HCT116 (cell line): ENCODE measurements at regions not wholly inside any gene's neighbourhood (a gene's known extent, or its start where the extent isn't known, plus 50 kb on each side); places are given as distances from the start of the nearest gene placed in this dataset.

Source experiments
- ATAC-seq: fragments of 200-7000 bp; cut with Tn5 transposase; 2 replicates; pipeline ENCODE4 v1.9.1; 2020; ENCODE audit warnings: mild to moderate bottlenecking, moderate library complexity
- BruUV-seq: library from RNA; stranded (reverse); fragments of 400-500 nt; replicated peaks from 2 replicates; lab custom pipeline; 2021; lab: Mats Ljungman, UMichigan
- CTCF ChIA-PET: fragments of 300-600 bp; sonication (Branson Sonifier 250); formaldehyde crosslinking; loops from one replicate; lab custom pipeline; 2021; ENCODE audit warnings: antibody characterized with exemption; lab: Charles Lee
- POLR2A ChIA-PET: fragments of 300-600, 350-600 bp; sonication (Branson Sonifier 250); formaldehyde crosslinking; loops from one replicate; lab custom pipeline; 2021; ENCODE audit warnings: antibody characterized with exemption; lab: Charles Lee
- RAD21 ChIA-PET, 2 experiments: fragments of 300-600 bp; sonication (Branson Sonifier 250); formaldehyde crosslinking; loops; one replicate each; lab custom pipeline; 2023; ENCODE audit warnings: low total read pairs in 2 of 2; ENCODE audit not compliant: uncharacterized antibody in 2 of 2, unreplicated experiment in 2 of 2, low non-redundant PET in 1 of 2; lab: Charles Lee
- DNase-seq: peaks from one replicate; pipeline ENCODE4 v3.0.0-alpha.2; 2010; ENCODE audit warnings: low read depth, low spot score
- H2AFZ ChIP-seq: fragments of 200-600 bp; shearing (Covaris generic), sonication (generic); 2 replicates; pipeline ENCODE4 v1.6.1; 2017; ENCODE audit warnings: low read depth, mixed run types, mixed read lengths, antibody characterized with exemption, low read length; ENCODE audit not compliant: poor library complexity, severe bottlenecking
- H3K27ac ChIP-seq: 2 replicates; pipeline ENCODE4 v1.5.1; 2012; ENCODE audit warnings: low read depth, low read length
- H3K27me3 ChIP-seq: fragments of 200-600 bp; sonication (generic); 2 replicates; pipeline ENCODE4 v1.6.1; 2016; ENCODE audit warnings: mixed run types, low read length, mixed read lengths; ENCODE audit not compliant: insufficient read depth
- H3K36me3 ChIP-seq, 2 experiments: fragments of 200-500 bp in 1 of 2; fragments of 200-600 bp in 1 of 2; sonication (Bioruptor generic) in 1 of 2; sonication (generic) in 1 of 2; 2 replicates each; pipeline versions ENCODE4 v1.5.1 to v1.6.1; 2014 to 2016; ENCODE audit warnings: low read length in 2 of 2, inconsistent platforms in 1 of 2, mixed read lengths in 1 of 2, mixed run types in 1 of 2; ENCODE audit not compliant: insufficient read depth in 2 of 2, control insufficient read depth in 1 of 2
- H3K4me1 ChIP-seq, 2 experiments: fragments of 200-600 bp in 1 of 2; sonication (generic) in 1 of 2; 2 replicates each; pipeline versions ENCODE4 v1.5.1 to v1.6.1; 2012 to 2017; ENCODE audit warnings: low read length in 2 of 2, inconsistent platforms in 1 of 2, mild to moderate bottlenecking in 1 of 2, mixed read lengths in 1 of 2, mixed run types in 1 of 2, moderate library complexity in 1 of 2; ENCODE audit not compliant: insufficient read depth in 2 of 2, control insufficient read depth in 1 of 2
- H3K4me2 ChIP-seq: fragments of 200-600 bp; sonication (generic); 2 replicates; pipeline ENCODE4 v1.6.1; 2017; ENCODE audit warnings: mixed run types, low read length, mixed read lengths
- H3K4me3 ChIP-seq, 2 experiments: fragments of 200-600 bp in 1 of 2; sonication (generic) in 1 of 2; replicated peaks in 1 of 2; 2 replicates each; pipeline ENCODE4 v1.5.1; 2011 to 2016; ENCODE audit warnings: low read length in 2 of 2, control low read depth in 1 of 2, low read depth in 1 of 2, mild to moderate bottlenecking in 1 of 2, mixed read lengths in 1 of 2, mixed run types in 1 of 2
- H3K79me2 ChIP-seq: fragments of 200-600 bp; sonication (generic); 2 replicates; pipeline ENCODE4 v1.6.1; 2017; ENCODE audit warnings: mild to moderate bottlenecking, mixed run types, low read length, moderate library complexity, mixed read lengths; ENCODE audit not compliant: insufficient read depth
- H3K9ac ChIP-seq: fragments of 200-600 bp; sonication (generic); 2 replicates; pipeline ENCODE4 v1.6.1; 2016; ENCODE audit warnings: low read length, mixed read lengths
- H3K9me2 ChIP-seq: fragments of 200-600 bp; sonication (generic), shearing (Covaris generic); 2 replicates; pipeline ENCODE4 v1.6.1; 2017; ENCODE audit warnings: mixed run types, mild to moderate bottlenecking, moderate library complexity; ENCODE audit not compliant: insufficient read depth
- H3K9me3 ChIP-seq, 2 experiments: fragments of 200-500 bp in 1 of 2; fragments of 200-600 bp in 1 of 2; sonication (Bioruptor generic) in 1 of 2; sonication (generic) in 1 of 2; 2 replicates each; pipeline ENCODE4 v1.6.1; 2014 to 2017; ENCODE audit warnings: low read length in 2 of 2, mixed read lengths in 2 of 2, inconsistent platforms in 1 of 2, low read depth in 1 of 2, mild to moderate bottlenecking in 1 of 2, mixed run types in 1 of 2, moderate library complexity in 1 of 2; ENCODE audit not compliant: control insufficient read depth in 1 of 2, insufficient read depth in 1 of 2
- H4K20me1 ChIP-seq: fragments of 200-600 bp; sonication (generic), shearing (Covaris generic); 2 replicates; pipeline ENCODE4 v1.6.1; 2017; ENCODE audit warnings: mixed run types, mild to moderate bottlenecking, moderate library complexity; ENCODE audit not compliant: insufficient read depth
- ATF3 ChIP-seq: IDR thresholded peaks from 2 replicates; pipeline ENCODE4 v1.6.1; 2012
- CEBPB ChIP-seq: IDR thresholded peaks from 2 replicates; pipeline ENCODE4 v1.6.1; 2012; ENCODE audit warnings: low read depth
- CTCF ChIP-seq, 3 experiments: fragments of 200-600 bp in 1 of 3; sonication (generic) in 1 of 3; IDR thresholded peaks in 2 of 3; conservative IDR thresholded peaks in 1 of 3; 2 replicates each; pipeline ENCODE4 v1.5.1; 2012 to 2017; ENCODE audit warnings: low read depth in 2 of 3, low read length in 2 of 3, antibody characterized with exemption in 1 of 3, borderline replicate concordance in 1 of 3, control low read depth in 1 of 3, mild to moderate bottlenecking in 1 of 3, mixed read lengths in 1 of 3, mixed run types in 1 of 3, moderate library complexity in 1 of 3; ENCODE audit not compliant: insufficient read depth in 1 of 3
- ELF1 ChIP-seq: IDR thresholded peaks from 2 replicates; pipeline ENCODE4 v1.6.1; 2012; ENCODE audit warnings: low read depth, borderline replicate concordance
- EZH2 ChIP-seq: fragments of 200-600 bp; sonication (generic); IDR thresholded peaks from 2 replicates; pipeline ENCODE4 v1.6.1; 2017; ENCODE audit warnings: antibody characterized with exemption, mixed run types
- FOSL1 ChIP-seq: IDR thresholded peaks from 2 replicates; pipeline ENCODE4 v1.6.1; 2012; ENCODE audit warnings: low read depth
- MAX ChIP-seq: IDR thresholded peaks from 2 replicates; pipeline ENCODE4 v1.6.1; 2012
- POLR2AphosphoS5 ChIP-seq: IDR thresholded peaks from 2 replicates; pipeline ENCODE4 v1.6.1; 2011; ENCODE audit warnings: mild to moderate bottlenecking, low read depth, low read length, moderate library complexity
- RAD21 ChIP-seq: IDR thresholded peaks from 2 replicates; pipeline ENCODE4 v1.6.1; 2012; ENCODE audit warnings: low read depth, mild to moderate bottlenecking
- REST ChIP-seq: IDR thresholded peaks from 2 replicates; pipeline ENCODE4 v1.6.1; 2012; ENCODE audit warnings: low read depth
- SIN3A ChIP-seq: IDR thresholded peaks from 2 replicates; pipeline ENCODE4 v1.6.1; 2012; ENCODE audit warnings: low read depth
- SP1 ChIP-seq: IDR thresholded peaks from 2 replicates; pipeline ENCODE4 v1.6.1; 2012; ENCODE audit warnings: low read depth
- SRF ChIP-seq: IDR thresholded peaks from 2 replicates; pipeline ENCODE4 v1.6.1; 2012; ENCODE audit warnings: low read depth
- TCF7L2 ChIP-seq: IDR thresholded peaks from 2 replicates; pipeline ENCODE4 v1.7.0; 2011; ENCODE audit warnings: borderline replicate concordance, inconsistent platforms; ENCODE audit not compliant: insufficient read depth, insufficient read length; ENCODE audit errors: extremely low read depth
- ZBTB33 ChIP-seq: IDR thresholded peaks from 2 replicates; pipeline ENCODE4 v1.6.1; 2011; ENCODE audit warnings: mild to moderate bottlenecking, low read length, moderate library complexity; ENCODE audit not compliant: insufficient replicate concordance; ENCODE audit errors: extremely low read depth
- ZNF274 ChIP-seq: fragments of 200-500 bp; sonication (Bioruptor generic); IDR thresholded peaks from 2 replicates; pipeline ENCODE4 v1.6.1; 2014; ENCODE audit warnings: mild to moderate bottlenecking, low read depth, low read length, inconsistent platforms
- intact Hi-C: fragments of 100-400 bp; cut with micrococcal nuclease; formaldehyde crosslinking; loops from 2 replicates; pipeline ENCODE4 v1.10.0; 2022

GRCh38 chr2:120450196-120450820 lies 104.4 kb downstream of the INHBB start:
- no peak for TF ChIP-seq ELF1
- no peak for TF ChIP-seq ZBTB33
- TF ChIP-seq POLR2AphosphoS5: no peak
- TF ChIP-seq FOSL1: no peak
- TF ChIP-seq ATF3: no peak
- no peak for TF ChIP-seq EZH2
- TF ChIP-seq TCF7L2: no peak
- TF ChIP-seq REST: no peak
- TF ChIP-seq SIN3A: no peak
- no peak for TF ChIP-seq RAD21
- no peak for TF ChIP-seq CEBPB
- no peak for TF ChIP-seq SRF
- TF ChIP-seq SP1: no peak
- no peak for TF ChIP-seq ZNF274
- TF ChIP-seq MAX: no peak
- no peak for TF ChIP-seq CTCF (IDR thresholded peaks at IDR 0.05 in 2 of 3, conservative IDR thresholded peaks at IDR 0.05 in 1 of 3; ENCODE audit: borderline replicate concordance in 1 of 3, insufficient read depth in 1 of 3, low read depth in 2 of 3, low read length in 2 of 3)
- POLR2A ChIA-PET: no interaction called here
- intact Hi-C loops: no loop called here

More at GRCh38 chr2:120450196-120450820, 104.4 kb downstream of the INHBB start:
- H3K4me3 ChIP-seq: no peak overlapping the region
- H3K4me1 ChIP-seq: peaks cover 0 to 15% of the 10 kb centered on the region in 2 experiments; a peak in 2 of 4 replicates
- no peak overlapping the region for H3K9ac ChIP-seq
- H3K4me2 ChIP-seq: no peak overlapping the region
- ATAC-seq (no peak), DNase-seq (no peak)
- no peaks in the 10 kb centered on the region for H3K79me2 ChIP-seq
- ChIA-PET RAD21 (no interaction called here), CTCF (no interaction called here)
- H3K9me3 ChIP-seq: no peaks in the 10 kb centered on the region
- H3K27ac ChIP-seq: no peak overlapping the region
- H3K27me3 ChIP-seq: no peaks in the 10 kb centered on the region
- BruUV-seq: no TSS peak
- no peaks in the 10 kb centered on the region for H3K36me3 ChIP-seq
- H2AFZ ChIP-seq: no peak overlapping the region
- no peaks in the 10 kb centered on the region for H3K9me2 ChIP-seq
- no peaks in the 10 kb centered on the region for H4K20me1 ChIP-seq
